Endodermal cell (in vitro differentiated cells): ENCODE measurements at regions not wholly inside any gene's neighbourhood (a gene's known extent, or its start where the extent isn't known, plus 50 kb on each side); places are given as distances from the start of the nearest gene placed in this dataset.

Source experiments
- DNase-seq: peaks from one replicate; pipeline ENCODE4 v3.0.0-alpha.2; 2017
- H3K27ac ChIP-seq: 2 replicates; pipeline ENCODE4 v1.5.1; 2013; ENCODE audit warnings: mild to moderate bottlenecking, low read depth, low read length, moderate library complexity
- H3K27me3 ChIP-seq: 2 replicates; pipeline ENCODE4 v1.6.1; 2013; ENCODE audit warnings: mild to moderate bottlenecking, low read length, moderate library complexity; ENCODE audit not compliant: insufficient read depth, control insufficient read depth, poor library complexity, severe bottlenecking
- H3K36me3 ChIP-seq: 2 replicates; pipeline ENCODE4 v1.7.0; 2013; ENCODE audit warnings: mild to moderate bottlenecking, low read length, moderate library complexity; ENCODE audit not compliant: control insufficient read depth, insufficient read depth
- H3K4me1 ChIP-seq: one replicate; pipeline ENCODE4 v1.7.0; 2013; ENCODE audit warnings: low read length; ENCODE audit not compliant: control insufficient read depth, insufficient read depth
- H3K4me3 ChIP-seq: 2 replicates; pipeline ENCODE4 v1.5.1; 2013; ENCODE audit warnings: mild to moderate bottlenecking, low read length, moderate library complexity
- H3K9ac ChIP-seq: 2 replicates; pipeline ENCODE4 v1.6.1; 2013; ENCODE audit warnings: mild to moderate bottlenecking, low read length, moderate library complexity; ENCODE audit not compliant: poor library complexity, severe bottlenecking; ENCODE audit errors: extremely low read depth
- H3K9me3 ChIP-seq: 2 replicates; pipeline ENCODE4 v1.6.1; 2013; ENCODE audit warnings: mild to moderate bottlenecking, low read length, moderate library complexity; ENCODE audit not compliant: control insufficient read depth
- H3K27ac Mint-ChIP-seq: 2 replicates; pipeline ENCODE4 v1.8.0; 2020; ENCODE audit warnings: mixed read lengths
- H3K27me3 Mint-ChIP-seq: 2 replicates; pipeline ENCODE4 v1.8.0; 2021; ENCODE audit warnings: mild to moderate bottlenecking, mixed read lengths; ENCODE audit not compliant: insufficient read depth
- H3K36me3 Mint-ChIP-seq: 2 replicates; pipeline ENCODE4 v1.8.0; 2020; ENCODE audit warnings: low read depth, mixed read lengths
- H3K4me1 Mint-ChIP-seq: 2 replicates; pipeline ENCODE4 v1.8.0; 2020; ENCODE audit warnings: mixed read lengths
- H3K4me3 Mint-ChIP-seq: 2 replicates; pipeline ENCODE4 v1.8.0; 2020; ENCODE audit warnings: mild to moderate bottlenecking, moderate library complexity, mixed read lengths
- H3K9me3 Mint-ChIP-seq: 2 replicates; pipeline ENCODE4 v1.8.0; 2020; ENCODE audit warnings: mild to moderate bottlenecking, mixed read lengths
- CTCF ChIP-seq: fragments of 200-600 bp; sonication (generic); conservative IDR thresholded peaks from 2 replicates; pipeline ENCODE4 v1.5.0; 2021; ENCODE audit warnings: antibody characterized with exemption, mild to moderate bottlenecking
- WGBS, 2 experiments: methylation state at CpG; one replicate each; pipeline versions ENCODE4 v1.1.5 to v1.1.7; 2013; ENCODE audit warnings: missing lambda C conversion rate in 2 of 2, mixed read lengths in 1 of 2; ENCODE audit not compliant: insufficient coverage in 1 of 2, insufficient read length in 1 of 2; 5-methylcytosine and 5-hydroxymethylcytosine counted together

GRCh38 chr10:90985321-90985933 is 64.5 kb upstream of the ANKRD1 start:
- Histone ChIP-seq H3K9me3 (no peaks in the 10 kb centered on the region), H3K9ac (no peak overlapping the region), H3K27ac (no peak overlapping the region), H3K27me3 (no peaks in the 10 kb centered on the region), H3K4me3 (peak overlapping the region; percentile 32), H3K4me1 (peaks cover 26% of the 10 kb centered on the region), H3K36me3 (no peaks in the 10 kb centered on the region)
- H3K4me1 Mint-ChIP-seq: peaks cover 44% of the 10 kb centered on the region
- H3K9me3 Mint-ChIP-seq: no peaks in the 10 kb centered on the region
- no peak for TF ChIP-seq CTCF
- no peaks in the 10 kb centered on the region for H3K36me3 Mint-ChIP-seq
- WGBS, 2 experiments: 37 to 50% methylated on average over 3 of the region's 3 CpGs
- H3K27ac Mint-ChIP-seq: no peak overlapping the region
- H3K4me3 Mint-ChIP-seq: no peak overlapping the region
- DNase-seq: no peak
- peaks cover 31% of the 10 kb centered on the region for H3K27me3 Mint-ChIP-seq

- Histone ChIP-seq H3K27me3 (no peaks in the 10 kb centered on the region), H3K36me3 (no peaks in the 10 kb centered on the region), H3K27ac (no peak overlapping the region), H3K9me3 (no peaks in the 10 kb centered on the region), H3K9ac (no peak overlapping the region), H3K4me3 (peak overlapping the region; percentile 25), H3K4me1 (peaks cover 26% of the 10 kb centered on the region)
- DNase-seq: no peak
- no peaks in the 10 kb centered on the region for H3K36me3 Mint-ChIP-seq
- no peaks in the 10 kb centered on the region for H3K9me3 Mint-ChIP-seq
- TF ChIP-seq CTCF: no peak
- H3K27ac Mint-ChIP-seq: no peak overlapping the region
- H3K4me1 Mint-ChIP-seq: peaks cover 44% of the 10 kb centered on the region
- WGBS, 2 experiments: 88 to 90% methylated on average over 2 of the region's 2 CpGs
- H3K4me3 Mint-ChIP-seq: no peak overlapping the region
- H3K27me3 Mint-ChIP-seq: peaks cover 26% of the 10 kb centered on the region
Measured at GRCh38 chr10:90986136-90986760, 65.4 kb upstream of the ANKRD1 start.

GRCh38 chr10:90986870-90987269 is 66.0 kb upstream of the ANKRD1 start:
- no peak overlapping the region for H3K27ac ChIP-seq
- no peaks in the 10 kb centered on the region for H3K9me3 Mint-ChIP-seq
- no peaks in the 10 kb centered on the region for H3K27me3 ChIP-seq
- no peaks in the 10 kb centered on the region for H3K36me3 ChIP-seq
- no peak overlapping the region for H3K9ac ChIP-seq
- peaks cover 26% of the 10 kb centered on the region for H3K27me3 Mint-ChIP-seq
- H3K36me3 Mint-ChIP-seq: no peaks in the 10 kb centered on the region
- H3K4me1 Mint-ChIP-seq: peaks cover 44% of the 10 kb centered on the region
- no peak for TF ChIP-seq CTCF
- H3K4me3 ChIP-seq: peak overlapping the region; percentile 25
- H3K9me3 ChIP-seq: no peaks in the 10 kb centered on the region
- 96% methylated on average over 2 of the region's 2 CpGs; no CpG with 5 or more reads in 1 of the 2 experiments for WGBS, 2 experiments
- peaks cover 26% of the 10 kb centered on the region for H3K4me1 ChIP-seq
- DNase-seq: no peak
- H3K4me3 Mint-ChIP-seq: no peak overlapping the region
- no peak overlapping the region for H3K27ac Mint-ChIP-seq
